Prostate gland (tissue), 2 donors: ENCODE measurements at regions not wholly inside any gene's neighbourhood (a gene's known extent, or its start where the extent isn't known, plus 50 kb on each side); places are given as distances from the start of the nearest gene placed in this dataset.

Source experiments
- DNase-seq: peaks from one replicate; pipeline ENCODE4 v3.0.0-alpha.2; 2019; ENCODE audit warnings: low spot score
- H3K27ac ChIP-seq, 2 donors: fragments of 200-600 bp; sonication (generic); 2 replicates each; pipeline ENCODE4 v1.5.1; 2017 to 2019
- H3K27me3 ChIP-seq: fragments of 200-600 bp; sonication (generic); replicated peaks from 2 replicates; pipeline ENCODE4 v1.5.1; 2019; ENCODE audit not compliant: insufficient read depth
- H3K36me3 ChIP-seq, 2 donors: fragments of 200-600 bp; sonication (generic); 1 replicate in 1 of 2; 2 replicates in 1 of 2; pipeline versions ENCODE4 v1.5.1 to v1.8.1; 2017 to 2019
- H3K4me1 ChIP-seq: fragments of 200-600 bp; sonication (generic); replicated peaks from 2 replicates; pipeline ENCODE4 v1.5.1; 2019
- H3K4me3 ChIP-seq, 2 donors: fragments of 200-600 bp; sonication (generic); 2 replicates each; pipeline ENCODE4 v1.5.1; 2017 to 2019
- H3K9me3 ChIP-seq: fragments of 200-600 bp; sonication (generic); 2 replicates; pipeline ENCODE4 v1.5.1; 2017
- POLR2A ChIP-seq: fragments of 450-650 bp; IDR thresholded peaks from one replicate; pipeline ENCODE4 v1.6.1; 2016; ENCODE audit warnings: antibody characterized with exemption, mild to moderate bottlenecking
- POLR2AphosphoS5 ChIP-seq: sonication (generic); formaldehyde crosslinking; IDR thresholded peaks from one replicate; pipeline ENCODE4 v1.6.1; 2017; ENCODE audit warnings: antibody characterized with exemption
- WGBS: methylation state at CpG from one replicate; pipeline ENCODE4 v1.1.5; 2018; 5-methylcytosine and 5-hydroxymethylcytosine counted together
- intact Hi-C: fragments of 100-400 bp; cut with DNase I; formaldehyde crosslinking; loops from one replicate; pipeline ENCODE4 v1.14.2; 2022
- TF ChIP-seq, protein P1 (sequence below), 4 experiments: fragments of 200-600 bp in 2 of 4; fragments of 450-650 bp in 2 of 4; sonication (generic) in 2 of 4; IDR thresholded peaks; 1 replicate in 3 of 4; 2 replicates in 1 of 4; pipeline ENCODE4 v1.5.1; 2016 to 2019; ENCODE audit warnings: antibody characterized with exemption in 4 of 4, mild to moderate bottlenecking in 2 of 4, moderate library complexity in 2 of 4

DNA sequence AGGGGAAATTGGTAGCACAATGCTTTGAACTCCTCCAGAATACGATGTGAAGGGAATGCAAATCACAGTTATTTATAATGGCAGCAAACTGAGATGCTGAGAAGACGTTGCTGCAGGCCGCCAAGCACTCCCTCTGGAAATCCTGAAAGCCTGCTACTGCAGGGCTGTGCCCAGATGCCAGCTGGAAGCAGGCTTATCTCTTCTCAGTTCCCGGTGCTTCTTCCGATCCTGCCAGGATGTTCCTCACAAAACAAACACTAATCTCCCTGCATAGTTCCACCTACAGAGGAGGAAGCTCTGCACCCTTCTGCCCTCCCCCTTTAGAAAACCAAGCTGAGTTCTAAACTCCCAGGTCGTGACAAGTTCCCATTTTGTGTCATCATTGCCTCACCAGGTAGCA is 201.7 kb upstream of the BCL6 start:
- Histone ChIP-seq H3K36me3 (no peaks in the 10 kb centered on the region), H3K4me3 (no peak overlapping the region), H3K4me1 (peaks cover 2% of the 10 kb centered on the region), H3K27ac (no peak overlapping the region), H3K27me3 (no peaks in the 10 kb centered on the region), H3K9me3 (no peaks in the 10 kb centered on the region)
- WGBS, result 39% methylated on average over 6 of the region's 6 CpGs
- intact Hi-C loops, result no loop called here
- TF ChIP-seq POLR2A (no peak), POLR2AphosphoS5 (peak; percentile 43)
- TF ChIP-seq, protein P1, sequence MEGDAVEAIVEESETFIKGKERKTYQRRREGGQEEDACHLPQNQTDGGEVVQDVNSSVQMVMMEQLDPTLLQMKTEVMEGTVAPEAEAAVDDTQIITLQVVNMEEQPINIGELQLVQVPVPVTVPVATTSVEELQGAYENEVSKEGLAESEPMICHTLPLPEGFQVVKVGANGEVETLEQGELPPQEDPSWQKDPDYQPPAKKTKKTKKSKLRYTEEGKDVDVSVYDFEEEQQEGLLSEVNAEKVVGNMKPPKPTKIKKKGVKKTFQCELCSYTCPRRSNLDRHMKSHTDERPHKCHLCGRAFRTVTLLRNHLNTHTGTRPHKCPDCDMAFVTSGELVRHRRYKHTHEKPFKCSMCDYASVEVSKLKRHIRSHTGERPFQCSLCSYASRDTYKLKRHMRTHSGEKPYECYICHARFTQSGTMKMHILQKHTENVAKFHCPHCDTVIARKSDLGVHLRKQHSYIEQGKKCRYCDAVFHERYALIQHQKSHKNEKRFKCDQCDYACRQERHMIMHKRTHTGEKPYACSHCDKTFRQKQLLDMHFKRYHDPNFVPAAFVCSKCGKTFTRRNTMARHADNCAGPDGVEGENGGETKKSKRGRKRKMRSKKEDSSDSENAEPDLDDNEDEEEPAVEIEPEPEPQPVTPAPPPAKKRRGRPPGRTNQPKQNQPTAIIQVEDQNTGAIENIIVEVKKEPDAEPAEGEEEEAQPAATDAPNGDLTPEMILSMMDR (IDR thresholded peaks at IDR 0.05), result no peak
- no peak for DNase-seq

DNA sequence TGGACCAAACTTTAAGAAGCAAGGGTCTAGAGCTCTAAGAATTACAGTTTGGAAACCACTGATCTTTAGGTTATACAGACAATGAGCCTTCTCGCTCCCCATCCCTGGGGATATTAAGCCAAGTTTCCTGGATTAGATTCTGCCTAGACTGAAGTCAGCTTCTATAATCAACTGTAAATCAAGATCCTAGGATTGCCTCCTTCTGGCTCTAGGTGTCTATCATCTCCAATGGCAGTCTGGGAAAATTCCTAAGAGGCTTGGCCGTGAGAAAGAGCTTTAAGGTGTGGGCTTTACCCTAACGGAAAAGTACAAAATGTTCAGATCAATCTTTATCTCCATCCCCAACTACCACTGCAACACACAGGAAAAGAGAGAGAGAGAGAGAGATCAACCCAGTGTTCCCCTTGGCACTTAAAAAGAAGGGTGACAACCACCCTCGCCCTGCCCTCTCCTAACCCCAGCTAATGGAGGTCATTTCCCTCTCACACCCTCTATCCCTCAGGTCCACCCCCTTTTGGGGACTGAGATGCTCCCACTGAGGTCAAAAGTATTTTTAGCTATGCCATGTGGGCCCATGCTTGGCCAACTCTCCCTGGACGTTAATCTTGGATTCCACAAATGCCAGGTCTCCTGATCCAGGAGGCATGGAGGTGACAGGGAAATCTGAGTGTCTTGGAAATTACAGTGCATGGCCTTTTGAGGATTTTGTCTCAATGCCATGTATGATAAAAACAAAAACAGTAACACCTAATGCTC is 202.8 kb upstream of the BCL6 start:
- H3K4me3 ChIP-seq, result no peak overlapping the region
- no peaks in the 10 kb centered on the region for H3K27me3 ChIP-seq
- H3K4me1 ChIP-seq, result peaks cover 2% of the 10 kb centered on the region
- no peaks in the 10 kb centered on the region for H3K36me3 ChIP-seq
- intact Hi-C loops, result no loop called here
- TF ChIP-seq, protein P1 (IDR thresholded peaks at IDR 0.05), result no peak
- TF ChIP-seq POLR2A (no peak), POLR2AphosphoS5 (no peak)
- WGBS, result 92% methylated on average over 5 of the region's 5 CpGs
- no peak overlapping the region for H3K27ac ChIP-seq
- no peak for DNase-seq
- H3K9me3 ChIP-seq, result no peaks in the 10 kb centered on the region

GRCh38 chr3:187949093-187949820 is 204.0 kb upstream of the BCL6 start:
- no peak for TF ChIP-seq POLR2AphosphoS5
- TF ChIP-seq, protein P1 (IDR thresholded peaks at IDR 0.05), result no peak
- no peak for TF ChIP-seq POLR2A
- DNase-seq, result no peak
- H3K27me3 ChIP-seq, result no peaks in the 10 kb centered on the region
- 92% methylated on average over 4 of the region's 4 CpGs for WGBS
- no peak overlapping the region for H3K4me3 ChIP-seq
- H3K4me1 ChIP-seq, result peaks cover 2% of the 10 kb centered on the region
- no peaks in the 10 kb centered on the region for H3K9me3 ChIP-seq
- intact Hi-C loops, result no loop called here
- no peaks in the 10 kb centered on the region for H3K36me3 ChIP-seq
- no peak overlapping the region for H3K27ac ChIP-seq

DNA sequence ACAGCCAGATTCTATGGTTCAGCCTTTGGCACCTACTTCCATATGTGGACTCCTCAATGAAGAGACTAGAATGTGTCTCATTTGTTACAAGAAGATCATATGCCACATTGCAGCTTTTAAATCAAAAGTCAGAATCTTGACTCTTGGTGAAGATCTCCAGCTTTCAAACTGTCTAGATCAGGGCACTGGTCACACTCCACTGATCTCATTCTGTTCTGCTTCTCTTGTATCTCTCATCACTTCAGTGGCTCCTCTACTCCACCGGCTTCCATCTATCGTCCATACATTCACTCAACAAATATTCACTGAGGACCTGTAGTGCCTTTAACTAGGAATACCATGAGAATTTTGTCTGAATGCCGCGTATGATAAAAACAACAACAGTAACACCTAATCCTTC is 203.3 kb upstream of the LPP start:
- H3K4me1 ChIP-seq, result peaks cover 2% of the 10 kb centered on the region
- H3K27ac ChIP-seq, result no peak overlapping the region
- intact Hi-C loops, result no loop called here
- no peak overlapping the region for H3K4me3 ChIP-seq
- H3K36me3 ChIP-seq, result no peaks in the 10 kb centered on the region
- 83% methylated on average over 4 of the region's 4 CpGs for WGBS
- no peak for DNase-seq
- H3K27me3 ChIP-seq, result no peaks in the 10 kb centered on the region
- H3K9me3 ChIP-seq, result no peaks in the 10 kb centered on the region
- TF ChIP-seq, protein P1 (IDR thresholded peaks at IDR 0.05), result no peak
- TF ChIP-seq POLR2AphosphoS5 (no peak), POLR2A (no peak)
